HG03558 (cell line): ENCODE measurements at regions not wholly inside any gene's neighbourhood (a gene's known extent, or its start where the extent isn't known, plus 50 kb on each side); places are given as distances from the start of the nearest gene placed in this dataset.

Source experiments
- ATAC-seq: cut with Tn5 transposase; IDR thresholded peaks from one replicate; pipeline ENCODE4 v1.9.1; 2021; ENCODE audit warnings: moderate number of reproducible peaks; ENCODE audit not compliant: unreplicated experiment; ENCODE audit errors: extremely low read depth

- no peak for ATAC-seq
Observed at GRCh38 chr2:18427762-18428161, 132.7 kb downstream of the RDH14 start.

DNA sequence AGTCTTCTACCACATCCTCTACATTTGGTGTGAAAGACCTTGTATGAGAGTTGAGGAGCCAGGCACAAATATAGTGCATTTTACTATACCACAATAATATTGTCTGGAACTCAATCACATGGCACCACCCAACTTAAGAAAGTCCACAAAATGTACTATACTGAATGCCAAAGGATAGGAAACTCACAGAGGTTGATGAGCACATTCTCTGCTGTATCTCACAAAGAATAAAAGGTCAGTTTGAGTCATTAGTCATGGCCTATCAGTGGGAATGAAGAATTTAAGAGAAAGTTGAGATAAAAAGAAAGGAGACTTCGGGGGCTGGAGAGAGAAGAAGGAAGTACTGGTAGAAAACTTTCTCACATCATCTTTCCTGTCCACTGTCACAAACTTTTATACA, 134.3 kb downstream of the RDH14 start:
- ATAC-seq: no peak

GRCh38 chr2:18425210-18425703, 135.2 kb downstream of the RDH14 start:
- no peak for ATAC-seq

GRCh38 chr2:18423636-18424035, 136.8 kb downstream of the RDH14 start:
- no peak for ATAC-seq

- ATAC-seq: no peak
Observed at GRCh38 chr2:18422432-18423165, 137.9 kb downstream of the RDH14 start.

DNA sequence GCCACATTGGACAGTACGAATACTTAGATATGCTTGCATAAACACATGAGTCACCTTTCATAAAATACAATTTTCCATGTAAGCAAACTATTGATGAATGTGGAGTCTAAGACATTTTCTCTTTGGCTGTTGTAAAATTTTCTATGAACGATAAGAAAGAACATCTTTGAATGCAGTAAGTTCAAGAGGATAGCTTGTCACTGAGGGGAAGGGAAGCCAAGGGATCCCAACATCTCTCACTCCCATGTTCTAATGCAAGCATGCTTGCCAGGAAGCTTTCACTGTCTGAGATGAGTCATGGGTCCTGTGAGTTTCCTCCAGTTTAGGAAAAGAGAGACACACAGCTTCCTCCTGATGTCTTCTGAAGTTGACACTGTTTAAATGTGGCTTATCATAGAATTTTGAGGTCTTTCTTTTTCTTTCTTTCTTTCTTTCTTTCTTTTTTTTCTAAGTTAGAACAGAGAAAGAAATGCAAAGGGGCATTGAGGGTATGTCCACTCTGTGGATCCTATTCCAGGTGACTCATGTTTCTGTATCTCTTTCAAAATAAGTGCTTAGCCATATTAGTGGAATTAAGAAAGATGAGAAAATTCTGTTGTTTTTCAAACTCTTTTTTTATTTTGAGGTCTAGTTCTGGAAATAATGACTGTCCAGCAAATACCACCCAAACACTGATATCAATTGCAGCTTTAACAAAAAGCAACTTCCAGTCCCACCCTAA, 146.6 kb downstream of the RDH14 start:
- ATAC-seq: no peak

DNA sequence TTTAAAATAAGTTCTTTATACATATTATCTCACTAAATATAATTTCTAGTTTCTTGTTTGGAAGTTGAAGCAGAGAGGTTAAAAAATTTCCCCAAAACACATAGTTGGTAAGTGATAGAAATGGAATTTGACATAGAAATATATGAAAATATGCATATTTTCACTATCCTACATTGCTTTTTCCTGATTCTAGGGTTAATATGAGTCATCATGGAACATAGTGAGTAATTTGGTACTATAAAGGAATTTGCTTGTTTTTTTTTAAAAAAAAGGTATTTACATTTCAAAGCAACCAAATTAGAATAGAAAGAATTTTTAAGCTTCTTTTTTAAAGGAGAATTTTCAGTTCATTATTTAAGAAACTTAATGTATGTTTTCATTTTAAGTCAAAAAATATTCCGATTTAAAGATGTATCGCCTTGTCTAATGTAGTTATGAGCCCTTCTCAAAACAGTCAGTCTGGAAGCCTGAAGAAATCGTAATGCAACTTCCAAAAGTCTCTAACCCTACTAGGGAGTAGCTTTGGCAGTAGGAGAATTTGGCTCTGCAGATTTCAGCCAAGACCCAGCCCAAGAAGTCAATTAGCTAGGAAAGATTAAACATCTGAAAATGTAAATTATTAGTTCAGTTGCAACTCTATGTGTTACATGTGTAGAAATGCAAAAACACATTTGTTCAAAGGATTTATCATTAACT, 147.3 kb downstream of the RDH14 start:
- no peak for ATAC-seq

- ATAC-seq: no peak
Observed at GRCh38 chr2:18411626-18412025, 148.8 kb downstream of the RDH14 start.

- no peak for ATAC-seq
Observed at GRCh38 chr2:18410543-18410942, 149.9 kb downstream of the RDH14 start.

- ATAC-seq: no peak
Observed at GRCh38 chr2:18408638-18409037, 151.8 kb downstream of the RDH14 start.

GRCh38 chr2:18406219-18406618, 154.2 kb downstream of the RDH14 start:
- ATAC-seq: no peak

DNA sequence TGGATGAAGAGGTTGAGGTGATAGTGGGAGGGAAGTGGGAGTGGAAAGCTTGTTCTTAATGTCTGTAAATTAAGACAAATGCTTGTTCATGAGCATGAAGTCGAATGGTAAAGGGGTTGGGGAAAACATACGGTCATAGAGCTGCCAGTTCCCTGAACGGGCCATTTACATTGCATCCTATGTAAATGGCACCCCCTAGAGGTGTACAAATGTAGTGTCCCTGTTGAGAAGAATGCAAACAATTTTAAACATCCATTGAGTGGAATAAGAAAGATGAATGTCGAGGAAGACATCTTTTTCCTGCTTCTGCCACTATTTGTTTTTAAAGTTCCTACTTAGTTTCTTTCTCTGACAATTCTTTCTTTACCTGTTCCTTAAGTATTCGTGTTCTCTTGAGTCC, 155.7 kb downstream of the RDH14 start:
- ATAC-seq: no peak

- no peak for ATAC-seq
Observed at GRCh38 chr2:18403921-18404522, 156.4 kb downstream of the RDH14 start.

DNA sequence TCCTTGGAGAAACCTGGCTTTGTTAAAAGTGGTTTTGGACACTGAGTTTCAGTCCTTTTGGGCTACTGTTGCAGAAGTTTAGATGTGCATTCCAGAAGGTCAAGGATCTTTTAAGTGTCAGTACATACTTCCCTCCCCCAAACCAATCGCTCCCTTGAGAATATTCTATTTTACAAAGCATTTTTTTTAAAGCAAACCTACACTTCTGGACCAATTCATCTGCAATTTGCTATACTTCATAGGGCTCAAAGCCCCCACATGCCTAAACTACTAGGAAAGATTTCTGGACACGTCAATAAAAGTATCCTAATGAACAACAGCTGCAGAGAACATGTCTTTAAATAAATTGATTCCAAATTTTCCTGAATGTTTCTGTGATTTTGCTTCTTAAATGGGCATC, 157.6 kb downstream of the RDH14 start:
- ATAC-seq: no peak

GRCh38 chr2:18401471-18401870, 159.0 kb downstream of the RDH14 start:
- no peak for ATAC-seq

DNA sequence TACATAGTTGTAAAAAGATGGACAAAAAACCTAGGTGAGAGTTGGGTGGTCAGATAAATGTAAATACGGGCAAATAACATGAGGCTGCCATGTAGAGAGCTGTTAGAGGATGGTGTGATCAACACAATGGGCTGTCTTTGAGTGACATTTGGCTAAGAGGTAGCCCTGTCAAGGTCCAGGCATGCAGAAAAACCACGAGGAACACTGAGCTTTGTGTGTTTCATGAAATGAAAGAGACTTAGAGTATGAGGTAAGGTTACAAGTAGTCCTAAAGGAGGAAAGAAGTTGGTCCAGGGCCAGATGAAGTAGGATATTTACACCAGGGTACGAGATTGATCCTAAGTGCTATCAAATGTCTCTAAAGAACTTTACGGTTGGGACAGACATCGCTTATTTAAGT, 160.9 kb downstream of the RDH14 start:
- no peak for ATAC-seq

DNA sequence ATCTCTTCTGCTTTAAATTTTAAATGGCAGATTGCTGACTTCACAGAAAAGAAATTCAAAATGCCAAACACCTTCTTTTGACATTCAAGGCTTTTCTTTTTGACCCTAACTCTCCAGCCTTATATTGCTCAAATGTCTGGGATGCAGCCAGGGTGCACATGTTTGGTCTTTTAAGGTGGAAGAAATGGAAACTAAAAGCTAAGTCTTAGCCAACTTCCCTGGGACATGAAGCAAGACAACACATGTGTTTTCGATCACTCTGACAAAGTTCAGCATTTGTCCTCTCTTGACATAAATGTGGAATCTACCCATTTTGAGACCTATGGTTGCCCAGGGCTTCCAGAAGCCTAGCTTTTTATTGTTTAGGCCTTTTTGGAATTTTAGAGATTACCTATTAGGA, 161.6 kb downstream of the RDH14 start:
- ATAC-seq: no peak

- ATAC-seq: no peak
Observed at GRCh38 chr2:18396329-18397010, 164.0 kb downstream of the RDH14 start.

GRCh38 chr2:18395555-18395954, 164.9 kb downstream of the RDH14 start:
- ATAC-seq: no peak
